ENCODE measurements at regions not wholly inside any gene's neighbourhood (a gene's known extent, or its start where the extent isn't known, plus 50 kb on each side); places are given as distances from the start of the nearest gene placed in this dataset.

GRCh38 chr3:160126761-160127160 lies 98.5 kb upstream of the C3orf80 start:
- Histone ChIP-seq H3K27me3 (ENCODE audit: insufficient read depth, low read length) (no peaks in the 10 kb centered on the region), H3K79me2 (ENCODE audit: insufficient read depth, low read length) (no peaks in the 10 kb centered on the region), H3K36me3 (ENCODE audit: insufficient read depth, low read length) (no peaks in the 10 kb centered on the region), H3K4me3 (ENCODE audit: insufficient read depth, low read depth, low read length) (no peak overlapping the region), H3K27ac (ENCODE audit: low read depth, low read length) (no peak overlapping the region), H2AFZ (ENCODE audit: low read depth, low read length) (no peak overlapping the region), H3K9me3 (ENCODE audit: insufficient read depth, low read depth, low read length) (no peaks in the 10 kb centered on the region), H4K20me1 (ENCODE audit: insufficient read depth, low read length) (no peaks in the 10 kb centered on the region), H3K9ac (ENCODE audit: low read length) (no peak overlapping the region), H3K4me1 (ENCODE audit: insufficient read depth, low read length) (peaks cover 25% of the 10 kb centered on the region), H3K4me2 (ENCODE audit: low read length) (no peak overlapping the region)
- FAIRE-seq, result no peak
- DNase-seq (ENCODE audit: low read depth), result no peak
- H3K27me3 Mint-ChIP-seq (ENCODE audit: low read depth, unreplicated experiment), result no peaks in the 10 kb centered on the region
- H3K4me1 Mint-ChIP-seq (ENCODE audit: low read depth, unreplicated experiment), result peaks cover 45% of the 10 kb centered on the region
- no peak for TF ChIP-seq CTCF (IDR thresholded peaks at IDR 0.05; ENCODE audit: insufficient read depth, low read depth, low read length)
- no peak for TF ChIP-seq EZH2 (IDR thresholded peaks at IDR 0.05; ENCODE audit: insufficient read depth, low read length)
- no peak overlapping the region for H3K27ac Mint-ChIP-seq (ENCODE audit: unreplicated experiment)
- no peak overlapping the region for H3K4me3 Mint-ChIP-seq (ENCODE audit: unreplicated experiment)
- H3K9me3 Mint-ChIP-seq (ENCODE audit: unreplicated experiment), result peaks cover 5% of the 10 kb centered on the region
- H3K36me3 Mint-ChIP-seq (ENCODE audit: low read depth, unreplicated experiment), result no peaks in the 10 kb centered on the region

- H3K4me2 ChIP-seq (ENCODE audit: low read length), result no peak overlapping the region
- peak overlapping the region; percentile 3 for H3K4me3 Mint-ChIP-seq (ENCODE audit: unreplicated experiment)
- peaks cover 5% of the 10 kb centered on the region for H3K9me3 Mint-ChIP-seq (ENCODE audit: unreplicated experiment)
- H2AFZ ChIP-seq (ENCODE audit: low read depth, low read length), result no peak overlapping the region
- no peaks in the 10 kb centered on the region for H4K20me1 ChIP-seq (ENCODE audit: insufficient read depth, low read length)
- H3K4me1 ChIP-seq (ENCODE audit: insufficient read depth, low read length), result peaks cover 25% of the 10 kb centered on the region
- no peak overlapping the region for H3K27ac ChIP-seq (ENCODE audit: low read depth, low read length)
- FAIRE-seq (no peak), DNase-seq (ENCODE audit: low read depth) (peak; percentile 12)
- H3K4me1 Mint-ChIP-seq (ENCODE audit: low read depth, unreplicated experiment), result peaks cover 45% of the 10 kb centered on the region
- H3K79me2 ChIP-seq (ENCODE audit: insufficient read depth, low read length), result no peaks in the 10 kb centered on the region
- TF ChIP-seq CTCF (IDR thresholded peaks at IDR 0.05; ENCODE audit: insufficient read depth, low read depth, low read length) (no peak), EZH2 (IDR thresholded peaks at IDR 0.05; ENCODE audit: insufficient read depth, low read length) (no peak)
- no peaks in the 10 kb centered on the region for H3K9me3 ChIP-seq (ENCODE audit: insufficient read depth, low read depth, low read length)
- no peaks in the 10 kb centered on the region for H3K27me3 ChIP-seq (ENCODE audit: insufficient read depth, low read length)
- H3K36me3 ChIP-seq (ENCODE audit: insufficient read depth, low read length), result no peaks in the 10 kb centered on the region
- H3K27me3 Mint-ChIP-seq (ENCODE audit: low read depth, unreplicated experiment), result no peaks in the 10 kb centered on the region
- no peaks in the 10 kb centered on the region for H3K36me3 Mint-ChIP-seq (ENCODE audit: low read depth, unreplicated experiment)
- no peak overlapping the region for H3K4me3 ChIP-seq (ENCODE audit: insufficient read depth, low read depth, low read length)
- no peak overlapping the region for H3K9ac ChIP-seq (ENCODE audit: low read length)
- H3K27ac Mint-ChIP-seq (ENCODE audit: unreplicated experiment), result no peak overlapping the region
Observed at GRCh38 chr3:160127308-160127707, 97.9 kb upstream of the C3orf80 start.

GRCh38 chr3:160128056-160128455 lies 97.2 kb upstream of the C3orf80 start:
- Mint-ChIP-seq H3K27me3 (ENCODE audit: low read depth, unreplicated experiment) (no peaks in the 10 kb centered on the region), H3K4me3 (ENCODE audit: unreplicated experiment) (no peak overlapping the region), H3K27ac (ENCODE audit: unreplicated experiment) (peak overlapping the region; percentile 96), H3K4me1 (ENCODE audit: low read depth, unreplicated experiment) (peaks cover 45% of the 10 kb centered on the region), H3K36me3 (ENCODE audit: low read depth, unreplicated experiment) (no peaks in the 10 kb centered on the region), H3K9me3 (ENCODE audit: unreplicated experiment) (peaks cover 5% of the 10 kb centered on the region)
- Histone ChIP-seq H2AFZ (ENCODE audit: low read depth, low read length) (no peak overlapping the region), H3K27ac (ENCODE audit: low read depth, low read length) (no peak overlapping the region), H3K4me1 (ENCODE audit: insufficient read depth, low read length) (peaks cover 25% of the 10 kb centered on the region), H3K36me3 (ENCODE audit: insufficient read depth, low read length) (no peaks in the 10 kb centered on the region), H3K27me3 (ENCODE audit: insufficient read depth, low read length) (no peaks in the 10 kb centered on the region), H3K9ac (ENCODE audit: low read length) (no peak overlapping the region), H3K4me2 (ENCODE audit: low read length) (no peak overlapping the region), H3K4me3 (ENCODE audit: insufficient read depth, low read depth, low read length) (no peak overlapping the region), H4K20me1 (ENCODE audit: insufficient read depth, low read length) (no peaks in the 10 kb centered on the region), H3K79me2 (ENCODE audit: insufficient read depth, low read length) (no peaks in the 10 kb centered on the region), H3K9me3 (ENCODE audit: insufficient read depth, low read depth, low read length) (no peaks in the 10 kb centered on the region)
- no peak for TF ChIP-seq EZH2 (IDR thresholded peaks at IDR 0.05; ENCODE audit: insufficient read depth, low read length)
- no peak for TF ChIP-seq CTCF (IDR thresholded peaks at IDR 0.05; ENCODE audit: insufficient read depth, low read depth, low read length)
- DNase-seq (ENCODE audit: low read depth), result peak; percentile 32
- FAIRE-seq, result no peak

All from astrocyte (in vitro differentiated cells and primary cell).